Adrenal gland (tissue), 5 donors: ENCODE measurements at regions not wholly inside any gene's neighbourhood (a gene's known extent, or its start where the extent isn't known, plus 50 kb on each side); places are given as distances from the start of the nearest gene placed in this dataset.

ENCODE experiments used
- CTCF ChIP-seq, 6 experiments: fragments of 450-650 bp in 4 of 6; fragments of 200-600 bp in 2 of 6; sonication (generic) in 1 of 6; IDR thresholded peaks; 1 replicate in 5 of 6; 2 replicates in 1 of 6; pipeline versions ENCODE4 v1.5.1 to v1.8.0; 2016 to 2021; ENCODE audit warnings: antibody characterized with exemption in 6 of 6, mild to moderate bottlenecking in 2 of 6, moderate library complexity in 1 of 6
- POLR2A ChIP-seq, 2 donors: fragments of 450-650 bp; IDR thresholded peaks; one replicate each; pipeline ENCODE4 v1.6.1; 2017; ENCODE audit warnings: antibody characterized with exemption in 2 of 2, mild to moderate bottlenecking in 2 of 2, moderate library complexity in 1 of 2
- donor health status: DM: no; HTN: no; CAD: no.

- no peak for TF ChIP-seq CTCF (IDR thresholded peaks at IDR 0.05)
- no peak for TF ChIP-seq POLR2A (IDR thresholded peaks at IDR 0.05)
Observed at GRCh38 chr3:30346933-30347320, 259.5 kb upstream of the TGFBR2 start.
